ENCODE measurements at regions not wholly inside any gene's neighbourhood (a gene's known extent, or its start where the extent isn't known, plus 50 kb on each side); places are given as distances from the start of the nearest gene placed in this dataset.

GRCh38 chr12:41893491-41893890 lies 251.2 kb downstream of the GXYLT1 start:
- DNase-seq (ENCODE audit: low read depth in 1 of 2, low spot score in 1 of 2): no peak

- no peak for DNase-seq (ENCODE audit: low read depth in 1 of 2, low spot score in 1 of 2)
Measured at GRCh38 chr12:41892302-41892701, 252.4 kb downstream of the GXYLT1 start.

GRCh38 chr12:41891226-41891625 lies 253.4 kb downstream of the GXYLT1 start:
- DNase-seq (ENCODE audit: low read depth in 1 of 2, low spot score in 1 of 2): no peak

GRCh38 chr12:41888285-41888684 lies 256.4 kb downstream of the GXYLT1 start:
- DNase-seq (ENCODE audit: low read depth in 1 of 2, low spot score in 1 of 2): no peak

- no peak for DNase-seq (ENCODE audit: low read depth in 1 of 2, low spot score in 1 of 2)
Measured at GRCh38 chr12:41881891-41882805, 262.5 kb downstream of the GXYLT1 start.

GRCh38 chr12:41869432-41869831 lies 275.2 kb downstream of the GXYLT1 start:
- DNase-seq (ENCODE audit: low read depth in 1 of 2, low spot score in 1 of 2): no peak

- no peak for DNase-seq (ENCODE audit: low read depth in 1 of 2, low spot score in 1 of 2)
Measured at GRCh38 chr12:41866878-41867430, 277.7 kb downstream of the GXYLT1 start.

GRCh38 chr12:41856228-41856627 lies 288.4 kb downstream of the GXYLT1 start:
- no peak for DNase-seq (ENCODE audit: low read depth in 1 of 2, low spot score in 1 of 2)

- DNase-seq (ENCODE audit: low read depth in 1 of 2, low spot score in 1 of 2): no peak
Measured at GRCh38 chr12:41850046-41850445, 294.6 kb downstream of the GXYLT1 start.

- no peak for DNase-seq (ENCODE audit: low read depth in 1 of 2, low spot score in 1 of 2)
Measured at GRCh38 chr12:41846718-41847117, 298.0 kb downstream of the GXYLT1 start.

GRCh38 chr12:41836416-41836815 lies 308.3 kb downstream of the GXYLT1 start:
- DNase-seq (ENCODE audit: low read depth in 1 of 2, low spot score in 1 of 2): no peak

GRCh38 chr12:41835556-41835955 lies 309.1 kb downstream of the GXYLT1 start:
- DNase-seq (ENCODE audit: low read depth in 1 of 2, low spot score in 1 of 2): no peak

- DNase-seq (ENCODE audit: low read depth in 1 of 2, low spot score in 1 of 2): no peak
Measured at GRCh38 chr12:41819948-41820347, 324.7 kb downstream of the GXYLT1 start.

GRCh38 chr12:41804026-41804425 lies 340.6 kb downstream of the GXYLT1 start:
- DNase-seq (ENCODE audit: low read depth in 1 of 2, low spot score in 1 of 2): no peak

- DNase-seq (ENCODE audit: low read depth in 1 of 2, low spot score in 1 of 2): no peak
Measured at GRCh38 chr12:41802803-41803202, 341.9 kb downstream of the GXYLT1 start.

- no peak for DNase-seq (ENCODE audit: low read depth in 1 of 2, low spot score in 1 of 2)
Measured at GRCh38 chr12:41801261-41801660, 343.4 kb downstream of the GXYLT1 start.

GRCh38 chr12:41799671-41800070 lies 345.0 kb downstream of the GXYLT1 start:
- DNase-seq (ENCODE audit: low read depth in 1 of 2, low spot score in 1 of 2): no peak

- no peak for DNase-seq (ENCODE audit: low read depth in 1 of 2, low spot score in 1 of 2)
Measured at GRCh38 chr12:41795910-41796309, 348.8 kb downstream of the GXYLT1 start.

GRCh38 chr12:41795051-41795600 lies 349.5 kb downstream of the GXYLT1 start:
- no peak for DNase-seq (ENCODE audit: low read depth in 1 of 2, low spot score in 1 of 2)

- no peak for DNase-seq (ENCODE audit: low read depth in 1 of 2, low spot score in 1 of 2)
Measured at GRCh38 chr12:41794336-41794735, 350.3 kb downstream of the GXYLT1 start.

GRCh38 chr12:41784957-41785356 lies 359.7 kb downstream of the GXYLT1 start:
- DNase-seq (ENCODE audit: low read depth in 1 of 2, low spot score in 1 of 2): no peak

GRCh38 chr12:41778934-41779333 lies 365.7 kb downstream of the GXYLT1 start:
- no peak for DNase-seq (ENCODE audit: low read depth in 1 of 2, low spot score in 1 of 2)

Data from activated CD4-positive, alpha-beta T cell treated with anti-CD3 and anti-CD28 coated beads, Interleukin-2, amount 50 U/mL, for 24 hours (primary cell).